Neural progenitor cell (in vitro differentiated cells): ENCODE measurements at regions not wholly inside any gene's neighbourhood (a gene's known extent, or its start where the extent isn't known, plus 50 kb on each side); places are given as distances from the start of the nearest gene placed in this dataset.

Experiments used
- CTCF ChIP-seq: fragments of 200-600 bp; sonication (generic); IDR thresholded peaks from 2 replicates; pipeline ENCODE4 v1.5.1; 2017; ENCODE audit warnings: antibody characterized with exemption, mild to moderate bottlenecking
- EZH2 ChIP-seq: fragments of 200-600 bp; sonication (generic); IDR thresholded peaks from 2 replicates; pipeline ENCODE4 v1.6.1; 2017; ENCODE audit warnings: antibody characterized with exemption, mild to moderate bottlenecking, moderate library complexity
- EZH2phosphoT487 ChIP-seq: fragments of 200-600 bp; sonication (generic); IDR thresholded peaks from 2 replicates; pipeline ENCODE4 v1.6.1; 2017; ENCODE audit warnings: antibody characterized with exemption

GRCh38 chr3:180296971-180297370 is 260.2 kb upstream of the PEX5L start:
- TF ChIP-seq CTCF (no peak), EZH2phosphoT487 (no peak), EZH2 (no peak)
